Fibroblast of upper back skin (primary cell): ENCODE measurements at regions not wholly inside any gene's neighbourhood (a gene's known extent, or its start where the extent isn't known, plus 50 kb on each side); places are given as distances from the start of the nearest gene placed in this dataset.

Source experiments
- DNase-seq: peaks from one replicate; pipeline ENCODE4 v3.0.0-alpha.2; 2013

DNA sequence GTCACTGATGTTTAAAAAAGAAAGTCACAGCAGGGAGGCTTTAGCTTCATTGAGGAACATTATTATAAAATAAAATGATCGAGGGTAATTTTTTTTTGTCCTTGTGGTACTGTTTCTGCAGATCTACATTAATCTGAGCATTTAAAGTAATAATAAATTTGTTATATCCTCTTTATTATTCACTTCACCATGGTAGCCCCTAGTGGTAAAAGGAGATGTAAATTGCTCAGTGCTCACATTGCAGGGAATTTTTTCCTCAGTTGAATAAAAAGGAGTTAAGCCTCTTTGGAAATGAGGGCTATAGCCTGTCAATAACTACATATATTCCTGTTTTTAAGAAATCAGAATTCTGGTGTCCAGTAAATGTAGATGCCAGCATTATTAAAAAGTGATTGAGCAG, 99.7 kb upstream of the VPREB1 start:
- no peak for DNase-seq

DNA sequence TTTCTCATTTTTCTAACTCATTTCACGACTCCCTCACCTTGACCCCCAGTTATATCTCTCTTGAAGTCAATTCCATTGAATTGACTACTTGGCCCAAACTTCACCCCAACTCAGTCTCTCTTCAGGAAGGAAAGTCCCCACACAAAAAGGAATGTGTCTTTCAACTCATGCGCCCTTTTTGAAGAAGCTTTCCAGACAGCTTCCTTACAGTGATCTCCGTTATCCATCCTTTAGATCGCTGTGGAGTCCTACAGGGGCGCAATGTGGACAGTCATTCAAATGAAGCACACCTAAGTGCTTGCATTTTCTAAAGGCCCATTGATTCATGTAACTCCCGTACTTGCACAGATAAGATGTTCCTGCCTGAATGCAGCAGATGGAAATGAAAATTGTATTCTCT, 101.1 kb upstream of the VPREB1 start:
- DNase-seq: no peak

DNA sequence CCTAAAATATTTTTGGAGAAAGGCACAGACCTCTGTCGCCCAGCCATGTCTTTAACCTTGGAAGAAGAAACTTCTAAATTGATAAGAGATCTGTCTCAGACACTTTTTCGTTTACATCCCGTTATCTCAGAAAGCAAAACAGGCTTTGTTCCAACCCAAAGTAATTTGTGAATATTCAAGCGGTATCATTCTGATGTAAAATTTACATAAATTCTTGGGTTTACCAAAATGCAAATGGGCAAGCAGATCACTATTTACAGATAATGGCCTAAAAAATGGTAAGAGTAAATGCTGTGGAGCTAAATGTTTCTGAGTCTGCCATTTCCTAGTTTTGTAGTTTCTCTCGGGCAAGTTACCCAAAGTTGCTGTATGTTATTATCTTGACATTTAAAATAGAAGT, 101.9 kb upstream of the VPREB1 start:
- DNase-seq: no peak

DNA sequence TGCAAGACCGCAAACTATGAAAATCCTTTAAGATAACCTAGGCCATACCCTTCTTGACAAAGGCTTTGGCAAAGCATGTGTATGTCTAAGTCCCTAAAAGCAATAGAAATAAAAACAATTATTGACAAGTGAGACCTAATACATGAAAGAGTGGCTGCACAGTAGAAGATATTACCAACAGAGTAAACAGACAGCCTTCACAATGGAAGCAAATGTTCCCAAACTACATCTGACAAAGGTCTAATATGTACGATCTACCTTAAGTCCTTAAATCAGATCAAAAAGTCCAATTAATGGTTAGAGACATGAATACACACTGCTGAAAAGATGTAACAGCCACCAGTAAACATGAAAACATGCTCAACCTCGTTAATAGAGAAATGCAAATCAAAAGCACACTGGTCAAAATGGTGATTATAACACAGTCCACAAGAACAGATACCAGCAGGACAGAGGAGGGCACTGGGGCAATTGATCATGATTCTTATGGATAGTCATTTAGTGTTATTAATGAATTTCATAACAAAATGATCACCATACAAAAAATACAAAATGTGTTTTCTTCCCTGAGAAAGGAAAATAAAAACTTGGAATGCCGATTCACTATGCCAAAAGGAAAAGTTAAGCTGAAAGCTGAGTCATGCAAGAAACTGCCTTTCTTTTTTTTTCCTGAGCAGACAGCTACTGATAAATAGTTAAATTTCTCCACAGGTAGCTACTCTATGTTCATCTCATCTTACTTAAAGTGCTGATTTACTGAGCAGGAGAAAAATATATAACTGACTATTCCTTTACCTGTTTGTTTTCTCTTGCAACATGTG, 102.6 kb upstream of the VPREB1 start:
- DNase-seq: no peak

DNA sequence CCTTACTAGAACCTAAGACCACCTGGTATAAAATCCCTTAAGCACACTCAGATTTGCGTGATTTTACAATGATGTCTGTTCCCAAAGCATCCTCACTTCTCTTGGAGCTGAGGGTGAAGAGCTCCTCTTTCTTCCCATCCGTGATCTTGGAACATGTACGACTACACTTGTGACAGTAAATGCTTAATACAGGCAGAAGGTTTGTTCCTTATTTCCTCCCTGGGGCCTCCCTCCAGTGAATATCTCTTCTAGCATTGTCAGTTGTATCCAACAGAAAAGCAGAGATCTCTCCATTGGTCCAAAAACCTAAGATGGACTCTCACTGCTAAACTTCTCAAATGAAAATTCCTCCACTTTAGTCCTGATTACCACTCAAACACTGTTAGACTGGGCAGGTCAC, 103.6 kb upstream of the VPREB1 start:
- no peak for DNase-seq

DNA sequence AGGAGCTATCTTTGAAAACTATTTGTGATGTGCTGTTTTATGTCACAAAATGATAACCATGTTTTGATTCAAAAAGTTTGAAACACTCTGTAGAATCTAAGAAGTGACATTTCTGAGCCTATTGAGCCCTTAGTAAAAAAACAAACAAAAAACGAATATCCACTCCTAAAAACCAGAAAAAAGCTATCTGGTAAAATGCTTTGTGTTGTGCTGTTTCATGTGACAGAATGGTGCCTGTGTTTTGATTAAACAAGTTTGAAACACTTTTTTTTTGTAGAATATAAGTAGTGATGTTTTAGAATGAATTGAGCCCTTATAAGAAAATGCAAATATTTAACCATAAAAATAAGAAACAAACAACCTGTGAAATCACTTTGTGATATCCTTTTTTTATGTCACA, 105.2 kb upstream of the VPREB1 start:
- no peak for DNase-seq

DNA sequence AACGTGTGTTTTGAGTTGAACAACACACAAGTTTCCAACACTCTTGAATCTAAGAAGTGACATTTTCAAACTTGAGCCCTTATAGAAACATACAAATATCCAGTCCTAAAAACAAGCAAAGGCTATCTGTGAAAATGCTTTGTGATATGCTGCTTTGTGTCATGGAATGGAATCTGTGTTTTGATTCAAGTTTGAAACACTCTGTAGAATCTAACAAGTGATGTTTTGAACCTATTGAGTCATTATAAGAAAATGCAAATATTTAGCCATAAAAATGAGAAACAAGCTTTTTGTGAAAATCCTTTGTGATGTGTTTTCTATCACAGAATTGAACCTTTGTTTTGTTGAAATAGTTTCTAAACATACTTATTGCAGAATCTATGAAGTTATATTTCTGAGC, 105.7 kb upstream of the VPREB1 start:
- DNase-seq: no peak

DNA sequence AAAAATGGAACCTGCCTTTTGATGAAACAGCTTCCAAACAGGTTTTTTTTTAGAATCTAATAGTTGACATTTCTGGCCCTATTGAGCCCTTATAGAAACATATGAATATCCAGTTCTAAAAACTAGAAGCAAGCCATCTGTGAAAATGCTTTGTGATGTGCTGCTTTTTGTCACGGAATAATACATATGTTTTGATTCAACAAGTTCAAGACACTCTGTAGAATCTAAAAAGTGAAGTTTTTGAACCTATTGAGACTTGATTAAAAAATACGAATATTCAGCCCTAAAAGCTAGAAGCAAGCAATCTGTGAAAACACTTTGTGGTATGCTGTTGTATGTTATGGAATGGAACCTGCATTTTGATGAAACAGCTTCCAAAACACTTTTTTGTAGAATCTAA, 106.7 kb upstream of the VPREB1 start:
- no peak for DNase-seq

DNA sequence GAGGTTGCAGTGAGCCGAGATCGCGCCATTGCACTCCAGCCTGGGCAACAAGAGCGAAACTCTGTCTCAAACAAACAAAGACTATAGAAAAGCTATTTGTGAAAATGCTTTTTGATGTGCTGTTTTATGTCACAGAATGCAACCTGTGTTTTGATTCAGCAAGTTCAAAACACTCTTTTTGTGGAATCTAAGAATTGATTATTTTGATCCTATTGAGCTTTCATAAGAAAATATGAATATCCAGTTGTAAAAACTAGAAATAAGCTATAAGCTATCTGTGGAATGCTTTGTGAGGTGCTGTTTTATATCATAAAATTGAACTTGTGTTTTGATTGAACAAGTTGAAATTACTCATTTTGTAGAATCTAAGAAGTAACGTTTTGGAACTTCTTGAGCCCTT, 110.7 kb upstream of the VPREB1 start:
- DNase-seq: no peak

DNA sequence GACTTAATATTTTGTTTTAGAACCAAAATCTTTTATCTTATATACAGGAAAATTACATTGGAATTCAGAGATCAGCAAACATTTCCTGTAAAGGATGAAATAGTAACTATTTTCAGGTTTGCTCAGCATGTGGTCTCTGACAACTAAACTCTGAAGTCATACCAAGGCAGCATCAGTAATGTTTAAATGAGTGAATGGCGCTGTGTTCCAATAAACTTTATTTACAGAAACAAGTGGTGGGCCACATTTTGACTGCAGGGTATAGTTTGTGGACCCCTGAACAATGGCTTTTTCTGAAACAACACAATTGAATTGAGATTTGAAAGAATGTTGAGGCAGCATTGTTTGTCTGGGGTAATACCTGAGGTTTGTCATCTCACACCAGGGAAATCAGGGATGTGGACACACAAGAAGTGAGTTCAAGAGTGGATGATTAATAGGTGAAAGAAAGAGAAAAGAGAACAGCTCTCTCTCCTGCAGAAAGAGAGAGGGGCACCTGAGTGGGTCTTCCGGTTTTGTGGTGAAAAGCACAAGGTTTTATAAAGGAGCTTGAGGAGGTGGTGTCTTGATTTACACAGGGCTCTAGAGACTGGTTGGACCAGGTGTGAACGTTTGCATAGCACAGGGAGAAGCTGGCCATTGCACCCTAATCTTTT, 113.5 kb upstream of the VPREB1 start:
- DNase-seq: no peak

DNA sequence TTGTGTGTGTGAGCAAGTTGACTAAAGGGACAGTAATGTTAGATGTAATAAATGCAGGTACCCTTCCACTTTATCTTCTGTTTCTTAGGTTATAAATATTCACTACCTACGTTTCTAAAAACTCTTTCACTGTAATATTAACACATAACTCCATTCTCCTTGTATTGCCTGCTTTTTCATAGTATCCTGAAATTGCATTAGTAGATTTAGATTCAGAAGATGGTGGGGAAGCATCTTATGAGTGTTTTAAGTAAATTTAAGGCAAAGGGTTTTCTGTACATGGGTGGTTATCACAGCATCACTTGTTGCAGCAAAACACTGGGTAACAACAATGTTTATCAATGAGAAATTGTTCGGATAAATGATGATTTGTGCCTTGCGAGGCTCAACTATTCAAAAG, 115.2 kb upstream of the VPREB1 start:
- no peak for DNase-seq

DNA sequence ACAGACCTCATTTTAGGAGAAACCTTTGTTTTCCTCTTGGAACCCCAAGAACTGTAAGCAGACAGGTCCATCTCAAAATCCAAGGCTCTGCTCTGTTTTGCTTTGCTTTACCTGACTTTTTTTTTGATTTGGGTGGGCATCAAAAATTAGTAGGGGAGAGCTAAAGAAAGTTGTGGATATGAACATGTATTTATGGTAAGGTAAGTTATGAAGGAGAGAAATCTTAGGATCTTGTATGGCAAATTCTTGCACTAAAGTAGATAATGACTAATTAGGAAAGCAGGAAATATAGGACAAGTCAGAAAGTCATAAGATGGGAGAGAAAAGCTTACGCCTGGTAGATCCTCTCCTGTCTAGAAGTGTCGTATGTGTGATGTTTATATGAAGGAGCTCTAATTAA, 116.1 kb upstream of the VPREB1 start:
- no peak for DNase-seq

DNA sequence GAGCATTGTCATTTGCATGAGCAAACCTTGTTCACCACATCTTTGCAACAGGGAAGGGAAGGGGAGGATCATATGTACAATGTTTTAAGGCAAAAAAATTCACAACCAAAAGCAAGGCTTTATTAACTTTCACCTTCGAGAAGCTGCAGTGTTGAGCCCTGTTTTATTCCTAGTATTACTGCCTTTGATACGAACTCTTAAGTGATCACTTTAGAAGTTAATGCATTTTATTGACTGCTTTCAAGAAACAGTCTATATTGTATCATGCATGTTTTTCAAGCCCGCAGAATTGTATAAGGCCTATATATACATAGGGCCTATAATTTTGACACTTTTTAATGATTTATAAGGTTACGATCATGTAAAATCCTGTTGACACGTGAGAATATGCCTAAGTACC, 117.5 kb upstream of the VPREB1 start:
- DNase-seq: no peak

DNA sequence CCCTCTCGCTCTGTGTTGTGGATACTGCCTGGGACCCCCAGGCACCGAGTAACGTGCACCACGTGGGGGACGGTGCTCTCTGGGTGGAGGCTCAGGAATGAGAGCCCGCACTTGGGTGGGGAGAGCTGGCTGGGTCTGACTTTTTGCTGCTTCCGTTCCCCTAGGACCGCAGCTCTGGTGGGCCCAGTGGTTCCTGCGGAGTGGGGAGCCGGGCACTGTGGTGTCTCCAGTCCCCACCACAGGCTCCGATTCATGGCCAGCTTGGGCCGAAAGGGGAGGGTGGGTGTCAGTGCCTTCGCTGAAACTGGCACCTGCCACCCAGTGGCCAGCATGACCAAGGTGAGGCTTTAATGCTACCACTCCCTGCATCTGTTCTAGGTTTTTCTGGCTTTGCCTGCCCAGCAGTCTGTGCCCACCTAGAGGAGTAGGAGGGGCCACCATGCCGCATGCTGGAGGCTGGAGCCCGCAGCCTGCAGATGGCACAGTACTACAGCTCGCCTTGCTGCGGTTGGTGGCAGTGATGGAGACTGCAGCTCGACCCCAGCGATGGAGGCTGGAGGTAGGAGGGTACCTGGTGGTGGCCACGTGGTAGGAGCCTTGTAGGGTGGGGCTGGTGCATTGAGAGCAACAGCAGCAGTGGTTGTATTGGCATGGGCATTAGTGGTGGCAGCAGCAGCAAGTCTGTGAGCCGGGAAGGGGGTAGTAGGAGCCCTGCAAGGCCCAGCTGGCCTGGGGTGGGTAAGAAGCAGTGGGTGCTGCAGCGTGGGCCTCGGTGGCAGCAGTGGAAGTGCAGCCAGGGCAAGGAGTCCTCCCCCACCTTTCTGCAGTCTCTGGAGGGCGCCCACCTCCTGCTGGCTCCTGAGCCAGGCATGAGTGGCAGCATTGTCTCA, 118.8 kb upstream of the VPREB1 start:
- DNase-seq: no peak

DNA sequence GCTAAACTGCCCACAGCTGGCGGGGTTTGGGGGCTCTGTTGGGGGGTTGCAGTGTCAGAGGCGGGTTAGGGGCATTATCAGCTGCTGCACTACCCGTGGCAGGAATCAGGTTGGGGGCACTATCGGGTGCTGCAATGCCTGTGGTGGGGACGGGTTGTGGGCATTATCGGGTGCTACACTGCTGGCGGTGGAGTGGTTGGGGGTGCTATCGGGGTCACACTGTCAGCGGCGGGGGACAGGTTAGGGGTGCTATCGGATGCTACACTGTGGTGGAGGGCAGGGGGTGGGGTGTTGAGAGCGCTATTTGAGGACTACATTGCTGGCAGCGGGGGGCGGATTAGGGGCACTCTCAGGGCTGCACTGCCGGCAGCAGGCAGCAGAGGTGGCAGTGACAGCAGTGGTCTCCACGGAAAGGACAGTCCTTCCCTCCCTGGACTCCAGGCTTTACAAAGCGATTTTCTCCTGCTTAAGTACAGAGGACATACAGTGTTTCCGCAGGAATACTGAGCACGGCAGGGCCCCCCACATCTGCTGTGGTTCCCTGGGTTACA, 119.5 kb upstream of the VPREB1 start:
- no peak for DNase-seq

DNA sequence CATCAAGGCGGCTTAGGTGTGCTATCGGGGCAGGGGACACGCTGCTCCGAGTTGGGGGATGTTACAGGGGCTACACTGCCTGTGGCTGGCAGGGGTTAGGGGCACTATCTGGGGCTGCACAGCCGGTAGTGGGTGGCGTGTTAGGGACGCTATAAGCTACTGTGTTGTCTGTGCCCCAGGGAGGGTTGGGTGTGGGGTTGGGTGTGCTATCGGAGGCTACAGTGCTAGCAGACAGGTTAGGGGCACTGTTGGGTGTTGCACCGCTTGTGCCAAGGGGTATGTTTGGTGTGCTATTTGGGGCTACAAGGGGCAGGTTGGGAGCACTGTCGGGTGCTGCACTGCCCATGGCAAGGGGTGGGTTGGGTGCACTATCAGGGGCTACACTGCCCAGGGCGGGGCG, 120.2 kb upstream of the VPREB1 start:
- DNase-seq: no peak

DNA sequence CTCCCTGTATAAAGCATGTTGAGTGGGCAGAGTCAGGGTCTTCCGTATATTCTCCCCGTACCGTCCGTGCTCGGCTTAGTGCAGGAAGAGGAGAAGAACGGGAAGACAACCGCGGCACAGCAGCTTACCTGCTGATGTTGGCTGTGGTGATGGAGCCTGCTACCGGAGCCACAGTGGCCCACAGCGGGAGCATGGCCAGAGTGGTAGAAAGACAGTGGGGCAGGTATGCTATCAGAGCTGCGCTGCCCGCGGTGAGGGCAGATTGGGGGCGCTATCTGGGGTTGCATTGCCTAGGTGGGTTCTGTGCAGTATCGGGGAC, 120.7 kb upstream of the VPREB1 start:
- no peak for DNase-seq

DNA sequence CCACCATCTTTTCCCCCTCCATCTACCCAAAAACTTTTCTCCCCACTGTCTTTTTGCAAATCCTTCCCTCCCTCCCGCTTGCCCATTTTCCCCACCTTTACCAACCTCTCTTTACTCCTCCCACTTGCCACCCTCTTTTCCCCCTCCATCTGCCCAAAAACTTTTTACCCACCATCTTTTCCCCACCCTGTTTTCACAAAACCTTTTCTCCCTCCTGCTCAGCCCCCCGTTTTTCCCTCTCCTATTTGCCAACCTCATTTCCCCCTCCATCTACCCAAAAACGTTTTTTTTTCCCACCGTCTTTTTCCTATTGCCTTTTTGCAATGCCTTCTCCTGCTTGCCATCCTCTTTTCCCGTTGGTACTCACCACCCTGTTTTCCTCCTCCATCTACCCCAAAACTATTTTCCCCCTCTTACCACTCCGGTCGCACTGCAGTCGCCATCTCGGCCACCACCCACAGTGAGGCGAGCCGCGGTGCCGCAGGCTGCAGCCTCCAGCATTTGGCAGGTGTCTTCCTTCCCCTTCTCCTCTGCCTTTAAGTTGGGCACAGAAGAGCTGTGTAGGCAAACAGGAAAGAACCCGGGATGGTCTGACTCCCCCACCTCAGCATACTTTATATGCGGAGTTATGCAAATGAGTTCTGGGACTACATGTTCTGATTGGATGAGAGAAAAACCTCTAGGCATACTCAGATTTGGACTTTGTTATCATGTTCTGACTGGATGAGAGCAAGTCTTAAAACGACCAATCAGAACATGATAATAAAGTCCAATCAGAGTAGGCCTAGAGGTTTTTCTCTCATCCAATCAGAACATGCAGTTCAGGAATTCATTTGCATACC, 121.2 kb upstream of the VPREB1 start:
- no peak for DNase-seq

DNA sequence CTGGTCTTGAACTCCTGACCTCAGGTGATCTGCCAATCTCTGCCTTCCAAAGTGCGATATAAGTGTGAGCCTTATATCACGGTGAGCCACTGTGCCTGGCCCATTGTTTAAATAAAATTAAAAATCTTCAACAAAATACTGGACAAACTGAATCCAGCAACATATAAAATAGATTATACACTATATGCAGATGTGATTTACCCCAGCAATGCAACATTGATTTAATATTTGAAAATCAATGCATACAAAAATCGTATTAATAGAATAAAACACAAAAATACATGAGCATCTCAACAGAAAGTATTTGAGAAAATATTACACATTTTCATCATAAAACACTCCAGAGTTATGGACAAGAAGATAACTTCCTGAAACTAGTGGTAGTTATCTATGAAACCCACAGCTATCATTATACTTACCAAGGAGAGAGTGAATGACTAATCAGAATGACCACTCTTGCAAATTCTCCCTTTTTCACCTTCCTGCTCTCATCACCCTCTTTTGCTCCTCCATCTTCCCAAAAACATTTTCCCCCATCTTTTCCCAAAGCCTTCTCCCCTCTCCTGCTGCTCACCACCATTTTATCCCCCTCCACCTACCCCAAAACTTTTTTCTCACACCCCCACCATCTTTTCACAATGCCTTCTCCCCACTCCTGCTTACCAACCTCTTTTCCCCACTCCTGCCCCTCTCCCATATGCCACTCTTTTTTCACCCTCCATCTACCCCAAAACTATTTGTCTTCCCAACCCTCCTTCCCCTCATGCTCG, 122.1 kb upstream of the VPREB1 start:
- DNase-seq: no peak

DNA sequence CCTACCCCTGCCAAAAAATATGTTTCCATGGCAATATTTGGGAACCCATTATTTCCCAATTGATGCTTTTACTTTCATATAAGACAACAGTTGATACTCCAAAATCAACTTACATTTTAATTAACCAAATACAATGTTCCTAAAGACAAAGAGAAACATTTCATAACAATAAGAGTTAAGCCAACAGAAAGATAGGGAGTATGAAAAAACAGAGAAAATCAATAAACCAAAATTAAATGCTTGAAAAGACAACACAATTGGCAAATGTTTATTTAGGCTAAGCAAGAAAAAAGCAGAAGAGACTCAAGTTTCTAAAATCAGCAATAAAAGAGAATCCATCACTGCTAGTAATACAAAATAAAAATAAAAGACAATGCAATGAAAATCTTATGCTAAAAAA, 123.1 kb upstream of the VPREB1 start:
- DNase-seq: no peak

DNA sequence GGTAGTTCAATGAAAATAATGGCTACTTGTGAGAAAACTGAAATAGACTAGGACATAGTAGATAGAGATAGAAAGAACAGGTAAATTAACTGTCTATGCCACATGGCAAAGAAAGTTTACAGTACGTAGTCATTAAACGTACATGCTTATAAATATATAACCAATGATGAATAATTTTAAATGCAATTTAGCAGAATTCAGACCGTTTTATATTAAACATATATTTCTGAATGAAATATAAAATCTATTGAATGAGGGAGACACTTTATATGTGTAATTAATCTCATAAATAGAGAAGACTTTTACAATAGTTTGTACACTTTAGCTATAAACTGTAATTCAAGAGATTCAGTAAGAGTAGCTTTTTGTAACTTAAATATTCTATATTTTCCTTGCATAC, 124.4 kb upstream of the VPREB1 start:
- no peak for DNase-seq

DNA sequence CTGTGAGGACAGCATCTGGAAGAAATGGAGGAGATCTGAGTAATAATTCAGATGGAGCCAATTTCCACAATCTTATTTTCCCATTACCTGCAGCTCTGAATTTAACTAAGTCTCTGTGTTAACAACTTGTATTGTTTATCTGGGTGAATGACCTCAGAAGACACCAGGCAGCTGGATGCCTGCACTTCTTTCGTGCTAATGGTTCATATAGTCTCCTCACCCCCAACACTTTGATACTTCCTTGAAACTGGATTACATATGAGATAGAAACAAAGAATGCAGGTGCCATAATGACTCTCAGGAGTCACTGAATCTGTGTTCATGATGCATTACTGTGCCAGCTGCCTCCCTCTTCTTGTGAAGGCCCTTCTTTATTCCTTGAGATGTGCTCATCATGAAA, 125.6 kb upstream of the VPREB1 start:
- no peak for DNase-seq
